ENCODE measurements at regions not wholly inside any gene's neighbourhood (a gene's known extent, or its start where the extent isn't known, plus 50 kb on each side); places are given as distances from the start of the nearest gene placed in this dataset.
A peak's percentile ranks its signal among the peaks of the same experiment; 100 is the strongest.

DNA sequence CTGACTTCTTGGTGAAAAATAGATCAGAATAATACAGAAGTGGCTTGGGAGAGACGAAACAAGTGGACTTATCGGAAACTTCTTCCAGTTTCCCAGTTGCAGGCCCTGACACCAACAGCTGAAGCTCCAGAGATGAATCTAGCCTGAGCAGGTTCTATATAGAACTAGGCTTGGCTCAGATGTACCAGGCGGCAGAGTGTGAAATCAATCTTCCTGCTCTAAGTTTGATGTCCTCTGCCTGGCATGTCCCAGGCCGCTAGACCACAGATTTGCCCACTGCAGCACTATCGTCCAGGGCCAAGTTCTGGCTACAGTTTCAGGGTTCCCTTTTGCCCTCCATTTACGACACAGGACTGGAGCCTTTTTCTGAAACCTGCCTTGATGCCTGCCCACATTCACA lies 91.3 kb upstream of the PLEKHA5 start:
- peaks cover 8% of the 10 kb centered on the region for H3K9me3 ChIP-seq
- H3K27me3 Mint-ChIP-seq (ENCODE audit: insufficient read depth, unreplicated experiment), result no peaks in the 10 kb centered on the region
- no peak for TF ChIP-seq CTCF (IDR thresholded peaks at IDR 0.05; ENCODE audit: insufficient read depth in 1 of 2, low read depth in 1 of 2, low read length in 1 of 2, severe bottlenecking in 1 of 2, unreplicated experiment in 1 of 2)
- CTCF ChIA-PET, result interaction anchor here (1.0 kb wide), 1 partner anchor 59 kb away, joined by 3 read pairs; no protein-coding TSS in a partner anchor
- BruUV-seq (replicated peaks), result no TSS peak
- H3K9me3 Mint-ChIP-seq (ENCODE audit: unreplicated experiment), result peaks cover 28% of the 10 kb centered on the region
- intact Hi-C loops (cut with micrococcal nuclease; ENCODE audit: unreplicated experiment), result no loop called here
- peaks cover 44% of the 10 kb centered on the region for H3K4me1 Mint-ChIP-seq (ENCODE audit: low read depth, unreplicated experiment)
- H3K4me3 Mint-ChIP-seq (ENCODE audit: unreplicated experiment), result no peak overlapping the region
- H3K36me3 ChIP-seq (ENCODE audit: control insufficient read depth, insufficient read depth, low read length), result no peaks in the 10 kb centered on the region
- POLR2A ChIA-PET, result no interaction called here
- DNase-seq, result no peak
- H3K36me3 Mint-ChIP-seq (ENCODE audit: insufficient read depth, unreplicated experiment), result no peaks in the 10 kb centered on the region
- peak overlapping the region; percentile 29 for H3K27ac Mint-ChIP-seq (ENCODE audit: unreplicated experiment)
- no peaks in the 10 kb centered on the region for H3K27me3 ChIP-seq (replicated peaks; ENCODE audit: control insufficient read depth, insufficient read depth, low read length)
- peaks cover 32% of the 10 kb centered on the region for H3K4me1 ChIP-seq
- H3K4me3 ChIP-seq (ENCODE audit: low read depth, low read length), result no peak overlapping the region

DNA sequence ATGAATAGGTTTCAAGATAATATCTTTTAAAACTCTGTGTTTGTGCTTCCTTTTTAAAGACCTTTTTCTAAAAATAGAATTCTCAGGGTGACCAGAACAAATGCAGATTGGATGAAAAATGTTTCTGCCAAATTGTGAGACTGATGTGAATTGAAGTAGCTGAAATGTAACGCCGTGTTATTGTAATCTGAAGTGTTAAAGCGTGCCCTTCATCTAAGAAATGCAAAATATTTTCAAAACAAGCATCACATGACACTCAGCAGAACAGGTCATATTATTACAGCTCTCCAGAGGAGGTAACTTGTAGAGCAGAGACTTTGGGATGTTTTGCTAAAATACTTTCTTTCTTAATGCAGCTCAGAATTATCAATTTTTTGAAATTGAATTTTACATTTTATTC lies 90.0 kb upstream of the PLEKHA5 start:
- no peak for DNase-seq
- no peaks in the 10 kb centered on the region for H3K27me3 Mint-ChIP-seq (ENCODE audit: insufficient read depth, unreplicated experiment)
- H3K27ac Mint-ChIP-seq (ENCODE audit: unreplicated experiment), result no peak overlapping the region
- CTCF ChIA-PET, result interaction anchor here (1.1 kb wide), 1 partner anchor 147 kb away, joined by 3 read pairs; no protein-coding TSS in a partner anchor
- peaks cover 15% of the 10 kb centered on the region for H3K9me3 Mint-ChIP-seq (ENCODE audit: unreplicated experiment)
- Histone ChIP-seq H3K27me3 (replicated peaks; ENCODE audit: control insufficient read depth, insufficient read depth, low read length) (no peaks in the 10 kb centered on the region), H3K36me3 (ENCODE audit: control insufficient read depth, insufficient read depth, low read length) (no peaks in the 10 kb centered on the region), H3K4me1 (peaks cover 40% of the 10 kb centered on the region), H3K4me3 (ENCODE audit: low read depth, low read length) (no peak overlapping the region), H3K9me3 (no peaks in the 10 kb centered on the region)
- no peak for TF ChIP-seq CTCF (IDR thresholded peaks at IDR 0.05; ENCODE audit: insufficient read depth in 1 of 2, low read depth in 1 of 2, low read length in 1 of 2, severe bottlenecking in 1 of 2, unreplicated experiment in 1 of 2)
- BruUV-seq (replicated peaks), result no TSS peak
- H3K36me3 Mint-ChIP-seq (ENCODE audit: insufficient read depth, unreplicated experiment), result no peaks in the 10 kb centered on the region
- H3K4me3 Mint-ChIP-seq (ENCODE audit: unreplicated experiment), result no peak overlapping the region
- intact Hi-C loops (cut with micrococcal nuclease; ENCODE audit: unreplicated experiment), result no loop called here
- POLR2A ChIA-PET, result no interaction called here
- peaks cover 49% of the 10 kb centered on the region for H3K4me1 Mint-ChIP-seq (ENCODE audit: low read depth, unreplicated experiment)

GRCh38 chr12:19042221-19042620 lies 87.3 kb upstream of the PLEKHA5 start:
- H3K4me3 Mint-ChIP-seq (ENCODE audit: unreplicated experiment), result no peak overlapping the region
- Histone ChIP-seq H3K27me3 (replicated peaks; ENCODE audit: control insufficient read depth, insufficient read depth, low read length) (no peaks in the 10 kb centered on the region), H3K4me3 (ENCODE audit: low read depth, low read length) (no peak overlapping the region), H3K4me1 (peaks cover 56% of the 10 kb centered on the region), H3K9me3 (peaks cover 4% of the 10 kb centered on the region; the same call in 1 of the 2 replicates), H3K36me3 (ENCODE audit: control insufficient read depth, insufficient read depth, low read length) (no peaks in the 10 kb centered on the region)
- H3K9me3 Mint-ChIP-seq (ENCODE audit: unreplicated experiment), result peaks cover 8% of the 10 kb centered on the region
- no peak for DNase-seq
- H3K27ac Mint-ChIP-seq (ENCODE audit: unreplicated experiment), result no peak overlapping the region
- intact Hi-C loops (cut with micrococcal nuclease; ENCODE audit: unreplicated experiment), result loop anchor here (5.0 kb wide), 1 partner anchor 175 kb away; no protein-coding TSS in a partner anchor
- CTCF ChIA-PET, result no interaction called here
- POLR2A ChIA-PET, result no interaction called here
- H3K4me1 Mint-ChIP-seq (ENCODE audit: low read depth, unreplicated experiment), result peaks cover 65% of the 10 kb centered on the region
- no peak for TF ChIP-seq CTCF (IDR thresholded peaks at IDR 0.05; ENCODE audit: insufficient read depth in 1 of 2, low read depth in 1 of 2, low read length in 1 of 2, severe bottlenecking in 1 of 2, unreplicated experiment in 1 of 2)
- no peaks in the 10 kb centered on the region for H3K27me3 Mint-ChIP-seq (ENCODE audit: insufficient read depth, unreplicated experiment)
- BruUV-seq (replicated peaks), result no TSS peak
- H3K36me3 Mint-ChIP-seq (ENCODE audit: insufficient read depth, unreplicated experiment), result peaks cover 12% of the 10 kb centered on the region
